IMR-90 (cell line): ENCODE measurements at regions not wholly inside any gene's neighbourhood (a gene's known extent, or its start where the extent isn't known, plus 50 kb on each side); places are given as distances from the start of the nearest gene placed in this dataset.

Experiments used
- ATAC-seq: fragments of 200-7000 bp; cut with Tn5 transposase; 2 replicates; pipeline ENCODE4 v1.9.1; 2020; ENCODE audit warnings: low read depth, mild to moderate bottlenecking, moderate library complexity
- BruUV-seq: library from RNA; stranded (reverse); fragments of 400-500 nt; replicated peaks from 2 replicates; lab custom pipeline; 2021; lab: Mats Ljungman, UMichigan
- CTCF ChIA-PET: fragments of 300-600 bp; formaldehyde crosslinking; extraction: SDS; loops from one replicate; lab custom pipeline; 2021; ENCODE audit warnings: antibody characterized with exemption; lab: Yijun Ruan, JAX
- POLR2A ChIA-PET: fragments of 300-600 bp; sonication (Branson Sonifier 250); formaldehyde crosslinking; loops from one replicate; lab custom pipeline; 2022; ENCODE audit warnings: antibody characterized with exemption; ENCODE audit not compliant: unreplicated experiment; lab: Charles Lee
- DNase-seq: peaks from one replicate; pipeline ENCODE4 v3.0.0; 2013
- H2AFZ ChIP-seq: replicated peaks from 2 replicates; pipeline ENCODE3; 2013; ENCODE audit warnings: low read length, mild to moderate bottlenecking; ENCODE audit not compliant: poor library complexity
- H2AK5ac ChIP-seq: 2 replicates; pipeline ENCODE4 v1.6.1; 2013; ENCODE audit warnings: low read depth, low read length, inconsistent platforms
- H2AK9ac ChIP-seq: replicated peaks from 2 replicates; pipeline ENCODE3; 2013; ENCODE audit warnings: mild to moderate bottlenecking, low read depth, low read length, moderate library complexity; ENCODE audit not compliant: poor library complexity
- H2BK120ac ChIP-seq: 2 replicates; pipeline ENCODE4 v1.6.1; 2013; ENCODE audit warnings: low read depth, low read length, inconsistent platforms
- H2BK15ac ChIP-seq: 3 replicates; pipeline ENCODE4 v1.6.1; 2013; ENCODE audit warnings: low read depth, low read length, inconsistent platforms
- H2BK20ac ChIP-seq: 2 replicates; pipeline ENCODE4 v1.6.1; 2013; ENCODE audit warnings: low read depth, mild to moderate bottlenecking, inconsistent platforms, low read length, moderate library complexity
- H2BK5ac ChIP-seq: 2 replicates; pipeline ENCODE4 v1.6.1; 2013; ENCODE audit warnings: mild to moderate bottlenecking, low read depth, low read length, inconsistent platforms; ENCODE audit not compliant: poor library complexity, severe bottlenecking
- H3K14ac ChIP-seq: replicated peaks from 2 replicates; pipeline ENCODE4 v1.6.1; 2013; ENCODE audit warnings: low read depth, low read length, inconsistent platforms
- H3K18ac ChIP-seq: 2 replicates; pipeline ENCODE4 v1.6.1; 2013; ENCODE audit warnings: low read depth, low read length, control low read depth
- H3K23ac ChIP-seq: 2 replicates; pipeline ENCODE4 v1.6.1; 2013; ENCODE audit warnings: low read depth, low read length, inconsistent platforms
- H3K27ac ChIP-seq: 2 replicates; pipeline ENCODE4 v1.5.1; 2013; ENCODE audit warnings: mild to moderate bottlenecking, control low read depth, low read length; ENCODE audit not compliant: insufficient read depth
- H3K27me3 ChIP-seq: 2 replicates; pipeline ENCODE4 v1.6.1; 2013; ENCODE audit warnings: low read length; ENCODE audit not compliant: control insufficient read depth, insufficient read depth
- H3K36me3 ChIP-seq: 2 replicates; pipeline ENCODE4 v1.6.1; 2013; ENCODE audit warnings: low read length, mixed read lengths; ENCODE audit not compliant: control insufficient read depth, insufficient read depth
- H3K4ac ChIP-seq: 2 replicates; pipeline ENCODE4 v1.6.1; 2013; ENCODE audit warnings: low read depth, low read length, inconsistent platforms
- H3K4me1 ChIP-seq: 2 replicates; pipeline ENCODE4 v1.6.1; 2013; ENCODE audit warnings: low read length, mixed read lengths; ENCODE audit not compliant: control insufficient read depth, insufficient read depth
- H3K4me2 ChIP-seq: 2 replicates; pipeline ENCODE4 v1.6.1; 2013; ENCODE audit warnings: low read depth, mild to moderate bottlenecking, control low read depth, low read length, moderate library complexity
- H3K4me3 ChIP-seq: 2 replicates; pipeline ENCODE4 v1.5.1; 2013; ENCODE audit warnings: low read depth, mild to moderate bottlenecking, control low read depth, low read length, moderate library complexity; ENCODE audit not compliant: insufficient read depth
- H3K56ac ChIP-seq: 2 replicates; pipeline ENCODE4 v1.6.1; 2013; ENCODE audit warnings: low read length, inconsistent platforms; ENCODE audit not compliant: insufficient read depth; ENCODE audit errors: extremely low read depth
- H3K79me1 ChIP-seq, 2 experiments: 2 replicates each; pipeline ENCODE4 v1.6.1; 2013; ENCODE audit warnings: low read length in 2 of 2, inconsistent platforms in 1 of 2, low read depth in 1 of 2
- H3K9ac ChIP-seq: 2 replicates; pipeline ENCODE4 v1.6.1; 2013; ENCODE audit warnings: low read depth, low read length, control low read depth
- H3K9me1 ChIP-seq: 2 replicates; pipeline ENCODE4 v1.6.1; 2013; ENCODE audit warnings: low read length, inconsistent platforms; ENCODE audit not compliant: insufficient read depth
- H3K9me3 ChIP-seq: 2 replicates; pipeline ENCODE4 v1.6.1; 2013; ENCODE audit warnings: low read length; ENCODE audit not compliant: control insufficient read depth, insufficient read depth
- H4K20me1 ChIP-seq: 2 replicates; pipeline ENCODE4 v1.6.1; 2013; ENCODE audit warnings: low read length, inconsistent platforms; ENCODE audit not compliant: insufficient read depth
- H4K5ac ChIP-seq: 2 replicates; pipeline ENCODE4 v1.6.1; 2013; ENCODE audit warnings: mild to moderate bottlenecking, low read depth, low read length, control low read depth
- H4K8ac ChIP-seq, 2 experiments: 2 replicates each; pipeline ENCODE4 v1.6.1; 2013; ENCODE audit warnings: low read depth in 2 of 2, low read length in 2 of 2, control low read depth in 1 of 2, inconsistent platforms in 1 of 2
- H4K91ac ChIP-seq: 2 replicates; pipeline ENCODE4 v1.6.1; 2013; ENCODE audit warnings: low read depth, low read length, inconsistent platforms; ENCODE audit not compliant: insufficient read depth
- BHLHE40 ChIP-seq: fragments of 150-350 bp; IDR thresholded peaks from 2 replicates; pipeline ENCODE4 v1.6.1; 2016; ENCODE audit warnings: mild to moderate bottlenecking, low read depth, low read length
- CEBPB ChIP-seq: IDR thresholded peaks from 2 replicates; pipeline ENCODE4 v1.6.1; 2012; ENCODE audit warnings: low read depth, low read length, improper control_type of control experiment
- CHD1 ChIP-seq: IDR thresholded peaks from 2 replicates; pipeline ENCODE4 v1.6.1; 2012; ENCODE audit warnings: low read depth, low read length, improper control_type of control experiment
- ELK1 ChIP-seq: fragments of 150-350 bp; IDR thresholded peaks from 2 replicates; pipeline ENCODE4 v1.6.1; 2016; ENCODE audit warnings: low read depth, mild to moderate bottlenecking, low read length, moderate library complexity, borderline replicate concordance
- FOS ChIP-seq: fragments of 150-350 bp; IDR thresholded peaks from 2 replicates; pipeline ENCODE4 v1.6.1; 2016; ENCODE audit warnings: low read depth, low read length
- MAFK ChIP-seq: IDR thresholded peaks from 2 replicates; pipeline ENCODE4 v1.6.1; 2012; ENCODE audit warnings: low read depth, low read length, improper control_type of control experiment
- MAZ ChIP-seq: IDR thresholded peaks from 2 replicates; pipeline ENCODE4 v1.6.1; 2012; ENCODE audit warnings: low read depth, mild to moderate bottlenecking, low read length, improper control_type of control experiment, moderate library complexity, borderline replicate concordance
- MXI1 ChIP-seq: IDR thresholded peaks from 2 replicates; pipeline ENCODE4 v1.6.1; 2012; ENCODE audit warnings: low read depth, mild to moderate bottlenecking, low read length, moderate library complexity, borderline replicate concordance
- NFE2L2 ChIP-seq: fragments of 150-350 bp; IDR thresholded peaks from 2 replicates; pipeline ENCODE4 v1.6.1; 2016; ENCODE audit warnings: low read depth, mild to moderate bottlenecking, low read length
- POLR2A ChIP-seq: IDR thresholded peaks from 2 replicates; pipeline ENCODE4 v1.6.1; 2012; ENCODE audit warnings: mild to moderate bottlenecking, low read depth, low read length
- RAD21 ChIP-seq: IDR thresholded peaks from 2 replicates; pipeline ENCODE4 v1.6.1; 2012; ENCODE audit warnings: low read length, improper control_type of control experiment
- RCOR1 ChIP-seq: IDR thresholded peaks from 2 replicates; pipeline ENCODE4 v1.6.1; 2012; ENCODE audit warnings: mild to moderate bottlenecking, low read length, improper control_type of control experiment; ENCODE audit not compliant: insufficient replicate concordance
- RFX5 ChIP-seq: IDR thresholded peaks from 2 replicates; pipeline ENCODE4 v1.8.0; 2012; ENCODE audit warnings: low read depth, mild to moderate bottlenecking, low read length, moderate library complexity
- SMC3 ChIP-seq: fragments of 150-350 bp; IDR thresholded peaks from 2 replicates; pipeline ENCODE4 v1.6.1; 2016; ENCODE audit warnings: low read depth, mild to moderate bottlenecking, antibody characterized with exemption, low read length, moderate library complexity
- dilution Hi-C: fragments of 300-500 bp; cut with HindIII; formaldehyde crosslinking; loops from one replicate; pipeline ENCODE4 v1.14.3; 2018; ENCODE audit warnings: low sequenced_read_pairs; ENCODE audit not compliant: unreplicated experiment
- in situ Hi-C: fragments of 300-500 bp; cut with MboI; formaldehyde crosslinking; loops from 3 replicates; pipeline ENCODE4 v1.14.3; 2019; ENCODE audit warnings: low sequenced_read_pairs, inconsistent platforms, mixed read lengths
- intact Hi-C: fragments of 100-400 bp; cut with micrococcal nuclease; formaldehyde crosslinking; loops from 2 replicates; pipeline ENCODE4 v1.10.0; 2022
- TF ChIP-seq, protein P1 (sequence below): conservative IDR thresholded peaks from 2 replicates; pipeline ENCODE4 v1.5.1; 2012; ENCODE audit warnings: mild to moderate bottlenecking, low read depth, low read length, improper control_type of control experiment
- TF ChIP-seq, protein P2 (sequence below): fragments of 150-350 bp; IDR thresholded peaks from 2 replicates; pipeline ENCODE4 v1.6.1; 2017; ENCODE audit warnings: mild to moderate bottlenecking, antibody characterized with exemption, low read length, low read depth

- Histone ChIP-seq H4K8ac (no peak overlapping the region; a peak in 1 of 4 replicates), H2BK5ac (no peak overlapping the region), H3K79me1 (no peaks in the 10 kb centered on the region), H3K4me3 (no peak overlapping the region), H3K9ac (no peak overlapping the region), H3K23ac (no peak overlapping the region), H4K5ac (no peak overlapping the region), H4K20me1 (no peaks in the 10 kb centered on the region), H2BK15ac (no peak overlapping the region), H4K91ac (no peak overlapping the region), H3K27me3 (no peaks in the 10 kb centered on the region), H2AK9ac (no peak overlapping the region), H3K14ac (no peak overlapping the region), H2AFZ (peak overlapping the region; percentile 70), H3K18ac (no peak overlapping the region), H2BK20ac (no peak overlapping the region), H2AK5ac (0 out of 2 replicates have a peak overlapping the region, but pooled peaks have one; percentile 21), H3K56ac (no peak overlapping the region), H3K9me3 (no peaks in the 10 kb centered on the region), H3K27ac (no peak overlapping the region), H2BK120ac (peak overlapping the region; percentile 27), H3K4ac (no peak overlapping the region), H3K9me1 (no peaks in the 10 kb centered on the region), H3K4me1 (peaks cover 2% of the 10 kb centered on the region; the same call in 1 of the 2 replicates), H3K4me2 (no peak overlapping the region), H3K36me3 (no peaks in the 10 kb centered on the region)
- CTCF ChIA-PET, result no interaction called here
- POLR2A ChIA-PET, result no interaction called here
- dilution Hi-C loops (no loop called here), in situ Hi-C loops (no loop called here), intact Hi-C loops (no loop called here)
- BruUV-seq, result no TSS peak
- ATAC-seq (no peak), DNase-seq (no peak)
- TF ChIP-seq SMC3 (no peak), POLR2A (no peak), MAZ (no peak), RCOR1 (no peak), CHD1 (no peak), BHLHE40 (no peak), MXI1 (no peak), ELK1 (no peak), RAD21 (no peak), FOS (no peak), RFX5 (no peak), CEBPB (no peak), NFE2L2 (no peak), MAFK (no peak)
- TF ChIP-seq, protein P1, sequence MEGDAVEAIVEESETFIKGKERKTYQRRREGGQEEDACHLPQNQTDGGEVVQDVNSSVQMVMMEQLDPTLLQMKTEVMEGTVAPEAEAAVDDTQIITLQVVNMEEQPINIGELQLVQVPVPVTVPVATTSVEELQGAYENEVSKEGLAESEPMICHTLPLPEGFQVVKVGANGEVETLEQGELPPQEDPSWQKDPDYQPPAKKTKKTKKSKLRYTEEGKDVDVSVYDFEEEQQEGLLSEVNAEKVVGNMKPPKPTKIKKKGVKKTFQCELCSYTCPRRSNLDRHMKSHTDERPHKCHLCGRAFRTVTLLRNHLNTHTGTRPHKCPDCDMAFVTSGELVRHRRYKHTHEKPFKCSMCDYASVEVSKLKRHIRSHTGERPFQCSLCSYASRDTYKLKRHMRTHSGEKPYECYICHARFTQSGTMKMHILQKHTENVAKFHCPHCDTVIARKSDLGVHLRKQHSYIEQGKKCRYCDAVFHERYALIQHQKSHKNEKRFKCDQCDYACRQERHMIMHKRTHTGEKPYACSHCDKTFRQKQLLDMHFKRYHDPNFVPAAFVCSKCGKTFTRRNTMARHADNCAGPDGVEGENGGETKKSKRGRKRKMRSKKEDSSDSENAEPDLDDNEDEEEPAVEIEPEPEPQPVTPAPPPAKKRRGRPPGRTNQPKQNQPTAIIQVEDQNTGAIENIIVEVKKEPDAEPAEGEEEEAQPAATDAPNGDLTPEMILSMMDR, result no peak
- TF ChIP-seq, protein P2, sequence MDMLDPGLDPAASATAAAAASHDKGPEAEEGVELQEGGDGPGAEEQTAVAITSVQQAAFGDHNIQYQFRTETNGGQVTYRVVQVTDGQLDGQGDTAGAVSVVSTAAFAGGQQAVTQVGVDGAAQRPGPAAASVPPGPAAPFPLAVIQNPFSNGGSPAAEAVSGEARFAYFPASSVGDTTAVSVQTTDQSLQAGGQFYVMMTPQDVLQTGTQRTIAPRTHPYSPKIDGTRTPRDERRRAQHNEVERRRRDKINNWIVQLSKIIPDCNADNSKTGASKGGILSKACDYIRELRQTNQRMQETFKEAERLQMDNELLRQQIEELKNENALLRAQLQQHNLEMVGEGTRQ, result no peak
These were observed 739.0 kb upstream of the TBX3 start for GRCh38 chr12:115422845-115423545.
